Left hindlimb (tissue), 1 donor: ENCODE measurements at regions not wholly inside any gene's neighbourhood (a gene's known extent, or its start where the extent isn't known, plus 50 kb on each side); places are given as distances from the start of the nearest gene placed in this dataset.

Source experiments
- DNase-seq: peaks from one replicate; pipeline ENCODE4 v3.0.0-alpha.2; 2018

DNA sequence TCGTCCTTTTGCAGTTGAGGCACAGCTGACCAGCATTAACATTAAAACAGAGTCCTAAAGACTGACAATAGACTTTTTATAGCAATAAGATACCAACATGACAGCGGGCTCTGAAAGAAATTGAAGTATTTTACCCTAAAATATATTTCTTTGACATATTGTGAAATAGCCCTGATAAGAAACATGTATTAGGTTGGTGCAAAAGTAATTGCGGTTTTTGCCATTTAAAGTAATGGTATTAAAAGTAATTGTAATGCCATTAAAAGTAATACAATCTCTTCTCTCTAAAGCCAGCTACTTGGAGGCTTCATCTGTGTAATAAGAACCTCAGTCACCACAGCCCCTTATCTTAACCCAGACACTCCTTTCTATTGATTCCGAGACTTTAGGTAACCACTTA lies 394.6 kb downstream of the PREX1 start:
- no peak for DNase-seq

- DNase-seq: no peak
Observed at GRCh38 chr20:48432494-48432832, 395.3 kb downstream of the PREX1 start.

DNA sequence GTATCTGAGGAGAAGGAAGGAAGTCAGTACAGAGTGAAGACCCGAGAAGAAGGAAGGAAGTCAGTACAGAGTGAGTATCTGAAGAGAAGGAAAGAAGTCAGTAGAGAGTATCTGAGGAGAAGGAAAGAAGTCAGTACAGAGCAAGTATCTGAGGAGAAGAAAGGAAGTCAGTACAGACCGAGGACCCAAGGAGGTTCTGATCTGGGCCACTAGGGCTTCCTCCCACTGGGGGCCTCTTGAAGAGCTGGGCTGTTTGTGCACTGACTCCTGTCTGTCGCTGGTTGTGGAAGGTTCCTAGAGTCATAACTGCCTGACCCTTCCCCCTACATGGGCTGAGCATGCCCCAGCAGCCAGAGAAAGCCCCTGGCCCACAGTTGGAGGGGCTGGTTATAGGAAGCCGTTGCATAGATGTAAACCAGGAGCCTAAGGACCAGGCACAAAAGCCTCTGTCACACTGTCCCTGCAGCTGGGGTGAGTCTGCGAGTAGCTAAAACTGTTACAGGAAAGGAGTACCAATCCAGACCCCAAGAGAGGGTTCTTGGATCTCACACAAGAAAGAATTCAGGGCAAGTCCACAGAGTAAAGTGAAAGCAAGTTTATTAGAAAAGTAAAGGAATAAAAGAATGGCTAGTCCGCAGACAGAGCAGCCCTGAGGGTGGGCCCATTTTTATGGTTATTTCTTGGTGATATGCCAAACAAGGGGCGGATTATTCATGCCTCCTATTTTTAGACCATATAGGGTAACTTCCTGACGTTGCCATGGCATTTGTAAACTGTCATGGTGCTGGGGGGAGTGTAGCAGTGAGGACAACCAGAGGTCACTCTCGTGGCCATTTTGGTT lies 395.9 kb downstream of the PREX1 start:
- DNase-seq: no peak

GRCh38 chr20:48426630-48427029 lies 401.2 kb downstream of the PREX1 start:
- DNase-seq: no peak

DNA sequence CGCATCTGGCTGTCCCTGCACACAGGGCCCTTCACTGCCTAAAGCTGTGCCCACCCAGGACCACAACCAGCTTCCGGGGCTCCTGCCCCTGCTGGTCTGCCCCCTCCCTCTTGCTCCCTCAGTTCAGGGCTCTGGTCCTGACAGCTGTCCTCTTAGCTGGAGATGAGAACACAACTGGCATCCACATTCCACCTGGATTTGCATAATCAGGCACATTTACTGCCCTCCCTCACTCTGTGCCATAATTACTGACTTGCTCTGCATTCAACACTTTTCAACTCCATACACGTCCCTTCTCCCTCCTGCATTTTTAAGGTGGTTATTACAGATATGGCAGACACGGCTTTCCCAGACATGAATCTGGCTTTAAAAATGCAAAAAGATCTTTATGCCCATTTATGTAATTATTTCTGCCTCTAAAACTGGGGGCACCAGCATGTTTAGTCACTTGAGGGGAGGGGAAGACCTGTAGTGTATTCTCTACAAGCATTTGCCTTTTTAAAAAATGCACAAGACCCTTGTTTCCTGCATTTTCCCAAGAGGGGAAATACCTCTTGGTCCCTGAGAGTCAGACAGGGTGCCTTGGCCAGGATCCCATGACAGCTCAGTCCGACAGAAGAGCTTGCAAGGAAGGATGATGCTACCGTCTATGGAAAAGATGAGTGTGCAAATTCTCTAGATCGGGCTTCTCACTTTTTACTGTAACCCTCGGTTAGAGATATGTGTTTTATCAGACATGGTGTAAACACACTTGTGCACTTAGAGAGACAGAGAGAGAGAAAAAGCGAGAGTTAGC lies 401.8 kb downstream of the PREX1 start:
- DNase-seq: no peak

DNA sequence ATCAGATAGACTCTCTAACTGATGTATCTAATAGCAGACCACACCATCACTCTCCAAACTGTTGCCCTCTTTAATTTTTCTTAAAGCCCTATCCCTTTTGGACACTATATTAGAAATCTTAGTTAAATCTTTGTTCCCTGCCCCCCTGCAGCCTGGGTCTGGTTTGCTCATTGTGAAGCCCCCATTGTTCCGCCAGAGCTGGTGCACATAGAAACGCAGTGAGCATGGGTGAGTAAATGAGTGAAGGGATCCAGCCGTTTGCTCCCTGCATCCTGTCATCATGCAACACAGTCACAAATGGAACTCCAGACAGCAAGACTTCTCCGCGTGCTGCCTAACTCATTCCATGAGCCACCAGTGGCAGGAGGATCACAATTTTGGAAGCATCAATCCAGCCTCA lies 402.5 kb downstream of the PREX1 start:
- no peak for DNase-seq

DNA sequence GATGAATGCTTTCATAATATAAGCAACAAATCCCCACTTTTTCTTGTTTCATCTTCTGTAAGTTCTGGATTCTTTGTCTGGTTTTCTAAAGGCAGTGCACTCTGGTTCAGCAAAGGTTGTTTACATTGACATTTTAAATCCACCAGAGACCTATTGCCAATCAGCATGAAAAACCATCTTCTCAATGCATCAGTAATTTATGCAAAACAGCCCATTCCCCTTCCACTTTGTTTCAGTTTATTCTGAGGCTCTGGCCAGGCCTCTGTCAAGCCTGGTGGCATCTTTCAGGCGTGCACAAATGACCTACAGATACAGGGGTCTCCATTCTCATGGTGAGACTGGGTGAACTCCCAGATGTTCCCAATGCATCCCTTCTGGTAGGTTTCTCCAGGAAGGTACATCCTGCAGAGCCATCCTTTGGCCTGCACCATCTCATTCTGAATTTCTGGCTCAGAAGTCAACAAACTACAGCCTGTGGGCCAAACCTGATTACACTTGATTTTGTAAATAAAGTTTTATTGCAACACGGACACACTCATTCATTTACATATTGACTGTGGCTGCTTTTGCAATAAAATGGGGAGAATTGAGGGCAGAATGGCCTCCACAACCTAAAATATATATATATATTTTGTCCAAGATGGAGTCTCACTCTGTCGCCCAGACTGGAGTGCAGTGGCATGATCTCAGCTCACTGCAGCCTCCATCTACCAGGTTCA lies 405.4 kb downstream of the PREX1 start:
- DNase-seq: no peak

GRCh38 chr20:48421547-48421946 lies 406.3 kb downstream of the PREX1 start:
- no peak for DNase-seq

DNA sequence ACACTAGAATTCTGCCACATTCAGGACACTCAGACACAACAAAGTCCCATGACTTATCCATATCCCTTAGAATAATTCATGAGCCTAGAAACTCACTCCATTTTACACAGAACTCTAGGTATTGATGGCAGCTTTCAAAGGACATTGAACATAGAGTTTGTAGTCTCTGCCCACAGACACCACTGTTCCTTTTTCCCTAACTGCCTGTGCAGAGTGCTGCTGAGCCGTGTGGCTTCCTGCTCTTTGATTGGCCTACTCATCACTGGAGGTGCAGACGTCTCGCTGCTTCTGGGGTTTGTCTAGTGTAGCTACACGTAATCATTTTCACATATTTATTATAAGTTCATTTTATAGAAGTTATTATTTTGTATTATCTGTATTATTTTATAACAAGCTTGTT lies 407.6 kb downstream of the PREX1 start:
- DNase-seq: no peak

GRCh38 chr20:48419173-48419572 lies 408.6 kb downstream of the PREX1 start:
- DNase-seq: no peak

- DNase-seq: no peak
Observed at GRCh38 chr20:48416002-48416401, 411.8 kb downstream of the PREX1 start.

GRCh38 chr20:48414786-48415185 lies 413.0 kb downstream of the PREX1 start:
- no peak for DNase-seq

DNA sequence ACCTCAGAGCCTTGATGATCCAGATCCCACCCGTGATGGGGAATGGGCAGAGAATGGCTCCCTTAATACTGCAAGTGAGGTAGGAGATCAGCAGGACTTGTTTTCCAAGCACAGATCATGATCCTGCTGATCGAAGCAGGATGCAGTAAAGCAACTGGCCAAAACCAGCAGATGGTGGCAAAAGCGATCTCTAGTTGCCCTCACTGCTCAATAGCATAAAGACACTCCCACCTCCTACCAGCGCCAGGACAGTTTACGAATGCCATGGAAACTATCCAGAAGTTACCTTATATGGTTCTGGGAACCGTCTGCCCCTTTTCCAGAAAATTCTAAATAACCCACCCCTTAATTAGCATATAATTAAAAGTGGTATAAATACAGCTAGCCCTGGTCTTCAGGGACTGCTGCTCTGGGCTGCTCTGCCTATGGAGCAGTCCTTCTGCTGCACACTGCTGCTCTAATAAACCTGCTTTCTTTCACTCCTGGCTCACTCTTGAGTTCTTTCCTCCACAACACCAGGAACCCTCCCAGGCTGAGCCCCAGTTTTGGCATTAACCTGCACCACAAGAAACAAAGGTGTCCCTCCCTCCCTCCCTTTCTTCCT lies 415.8 kb downstream of the PREX1 start:
- no peak for DNase-seq

GRCh38 chr20:48411245-48411644 lies 416.6 kb downstream of the PREX1 start:
- DNase-seq: peak; percentile 47

GRCh38 chr20:48409055-48409615 lies 418.7 kb downstream of the PREX1 start:
- DNase-seq: no peak

DNA sequence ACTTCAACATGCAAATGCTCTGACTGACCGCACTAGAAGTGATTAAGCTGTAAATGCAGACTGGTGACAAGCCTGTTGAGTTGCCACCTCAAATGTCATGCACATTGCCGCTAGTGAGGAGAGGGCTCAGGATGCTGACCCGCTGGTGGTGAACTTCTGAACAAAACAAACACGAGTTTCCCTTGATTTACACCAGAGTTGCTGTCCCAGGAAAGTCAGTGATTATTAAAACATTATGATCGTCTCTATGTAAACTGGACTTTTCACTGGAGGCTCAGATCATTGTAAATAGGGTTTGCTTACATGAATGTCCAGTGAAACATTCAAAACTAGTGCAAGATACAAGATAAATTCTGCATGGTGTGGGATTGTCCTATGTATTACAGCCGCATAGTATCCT lies 420.1 kb downstream of the PREX1 start:
- no peak for DNase-seq

DNA sequence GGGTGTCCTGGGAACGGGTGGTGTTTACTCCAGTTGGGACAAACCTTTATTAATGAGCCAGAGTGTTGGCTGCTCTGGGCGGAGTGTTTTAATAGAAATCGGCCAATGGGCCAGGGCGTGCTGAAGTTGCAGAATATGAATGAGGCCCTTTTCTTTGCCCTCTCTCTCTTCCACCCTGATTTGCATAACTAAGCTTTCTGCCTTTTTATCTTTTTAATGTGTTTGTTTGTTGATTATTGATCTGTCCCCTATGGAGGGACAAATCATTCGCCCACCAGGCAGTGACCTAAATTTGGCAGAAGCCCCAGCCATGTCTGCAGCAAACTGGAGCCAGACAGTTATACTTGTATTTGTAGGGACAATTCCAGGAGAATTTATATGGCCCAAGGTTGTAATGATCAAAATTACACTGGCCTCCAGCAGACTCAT lies 420.9 kb downstream of the PREX1 start:
- no peak for DNase-seq

GRCh38 chr20:48406498-48406897 lies 421.3 kb downstream of the PREX1 start:
- no peak for DNase-seq

DNA sequence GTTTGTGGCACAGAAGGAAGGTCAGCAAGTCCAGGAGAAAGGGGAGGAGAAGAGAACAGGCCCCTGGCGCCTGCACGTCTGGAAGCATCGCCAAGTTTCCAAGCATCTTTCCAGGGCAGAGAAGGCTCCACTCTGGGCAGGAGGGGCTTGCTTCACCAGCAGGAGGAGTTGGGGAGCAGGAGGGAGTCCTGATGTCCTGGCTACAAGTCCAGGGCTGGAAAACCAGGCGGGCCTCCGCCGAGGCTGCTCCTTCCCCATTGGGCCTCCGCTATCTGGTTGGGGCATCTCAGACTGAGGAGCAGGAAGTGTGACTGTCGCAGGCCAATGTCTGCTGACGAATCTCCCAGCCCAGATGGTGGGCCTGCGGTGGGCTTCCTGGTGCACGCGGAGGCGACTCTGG lies 421.9 kb downstream of the PREX1 start:
- DNase-seq: peak; percentile 41

DNA sequence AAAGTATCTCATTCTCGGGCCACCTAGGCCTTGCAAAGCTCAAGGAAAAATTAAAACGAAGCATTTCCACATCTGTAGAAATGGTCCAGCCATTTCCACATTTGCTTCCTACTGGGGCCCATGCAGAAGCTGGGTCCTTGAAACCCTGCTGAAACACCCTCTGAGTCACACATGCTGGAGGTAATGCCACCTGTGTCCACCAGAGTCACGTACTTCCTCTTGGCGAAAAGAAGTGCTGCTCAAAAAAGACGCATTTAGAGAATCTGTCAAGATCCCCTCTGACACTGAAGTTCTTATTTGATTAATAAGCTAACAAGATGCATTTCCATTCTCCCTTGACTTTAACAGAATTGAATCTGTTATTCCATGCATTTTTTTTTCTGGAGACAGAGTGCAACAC lies 423.2 kb downstream of the PREX1 start:
- no peak for DNase-seq

GRCh38 chr20:48403167-48403761 lies 424.5 kb downstream of the PREX1 start:
- DNase-seq: no peak

DNA sequence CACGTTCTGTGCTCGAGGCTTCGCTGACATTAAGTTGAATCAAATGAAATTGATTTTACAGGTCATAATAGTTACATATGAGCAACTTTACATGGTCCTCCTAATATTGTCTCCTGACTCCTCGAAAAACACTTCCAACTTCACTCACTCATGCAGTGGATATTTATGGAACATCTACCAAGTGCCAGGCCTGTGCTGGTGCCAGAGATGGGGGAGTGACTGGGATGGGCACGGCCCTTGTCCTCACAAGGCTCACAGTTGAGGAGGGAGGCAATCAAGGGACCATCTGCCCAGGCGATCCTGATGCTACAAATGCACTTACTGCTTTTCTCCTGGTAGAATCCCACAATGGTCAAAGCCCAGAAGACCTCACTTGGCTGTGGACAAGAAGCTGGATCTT lies 426.4 kb downstream of the PREX1 start:
- DNase-seq: no peak

DNA sequence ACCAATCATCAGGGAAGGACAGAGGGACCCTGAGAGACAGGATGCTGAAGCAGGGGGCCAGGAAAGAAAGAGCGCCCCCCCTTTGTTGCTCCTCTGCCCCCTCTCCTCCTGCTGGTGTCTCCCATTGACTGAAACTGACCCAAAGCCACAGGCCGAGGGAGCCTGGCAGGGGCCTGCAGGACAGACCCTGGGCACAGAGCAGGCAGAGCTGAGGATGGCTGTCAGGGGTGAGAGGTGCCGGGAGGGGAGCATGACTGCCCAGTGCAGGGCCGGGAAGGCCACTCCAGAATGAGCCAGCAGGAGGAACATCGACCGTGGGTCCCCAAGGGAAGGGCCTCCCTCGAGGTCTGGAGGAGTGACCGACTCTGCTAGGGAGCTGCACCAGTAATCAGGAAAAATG lies 427.8 kb downstream of the PREX1 start:
- DNase-seq: no peak
